ENCODE measurements at regions not wholly inside any gene's neighbourhood (a gene's known extent, or its start where the extent isn't known, plus 50 kb on each side); places are given as distances from the start of the nearest gene placed in this dataset.

GRCh38 chr15:97316362-97316761 lies 644.1 kb upstream of the ARRDC4 start (continued):
- TF ChIP-seq ZFP36 (IDR thresholded peaks at IDR 0.05; ENCODE audit: borderline replicate concordance, low read depth, low read length, partially characterized antibody) (no peak), HHEX (CRISPR knock-in tag; IDR thresholded peaks at IDR 0.05) (no peak), ATAD3A (CRISPR knock-in tag; IDR thresholded peaks at IDR 0.05) (no peak), HOXA5 (CRISPR knock-in tag; IDR thresholded peaks at IDR 0.05) (no peak), HNF1A (IDR thresholded peaks at IDR 0.05; ENCODE audit: low read depth) (no peak), HNF1A (CRISPR knock-in tag; IDR thresholded peaks at IDR 0.05; ENCODE audit: borderline replicate concordance) (no peak), ZMAT5 (CRISPR knock-in tag; IDR thresholded peaks at IDR 0.05; ENCODE audit: borderline replicate concordance, low read depth) (no peak), ZNF235 (CRISPR knock-in tag; IDR thresholded peaks at IDR 0.05; ENCODE audit: borderline replicate concordance) (no peak)

GRCh38 chr15:97317163-97317562 lies 643.3 kb upstream of the ARRDC4 start:
- Histone ChIP-seq H4K20me1 (ENCODE audit: insufficient read depth, low read length) (no peaks in the 10 kb centered on the region), H3K4me3 (replicated peaks in 1 of 3; ENCODE audit: insufficient read depth in 1 of 3, low read depth in 2 of 3, low read length in 3 of 3) (no peak overlapping the region), H3K27ac (ENCODE audit: extremely low read length, insufficient read depth, low read length) (no peak overlapping the region), H3K9me3 (ENCODE audit: low read length) (peaks cover 58% of the 10 kb centered on the region), H3K79me2 (ENCODE audit: insufficient read depth, low read length) (no peaks in the 10 kb centered on the region), H3K9ac (ENCODE audit: insufficient read depth, low read depth, low read length) (no peak overlapping the region), H3K4me2 (ENCODE audit: low read depth, low read length) (no peak overlapping the region), H3K36me3 (replicated peaks in 1 of 2; ENCODE audit: control insufficient read depth in 1 of 2, insufficient read depth in 2 of 2, low read length in 2 of 2) (no peaks in the 10 kb centered on the region), H3K27me3 (ENCODE audit: control insufficient read depth in 1 of 2, insufficient read depth in 2 of 2, low read length in 2 of 2) (no peaks in the 10 kb centered on the region; a peak in 1 of 5 replicates), H3K4me1 (ENCODE audit: insufficient read depth, low read length) (no peaks in the 10 kb centered on the region), H2AFZ (ENCODE audit: low read length) (no peak overlapping the region)
- DNase-seq (ENCODE audit: low spot score) = no peak
- WGBS (ENCODE audit: low lambda C conversion rate) = 1% methylated on average over 3 of the region's 3 CpGs
- intact Hi-C loops (cut with micrococcal nuclease; ENCODE audit: unreplicated experiment) = no loop called here
- ChIA-PET POLR2A (no interaction called here), CTCF (ENCODE audit: low intra/inter-chr PET ratio, low total read pairs) (no interaction called here)
- in situ Hi-C loops (cut with HindIII; ENCODE audit: extremely low pct_ligation_motif_present, low pct_unique_long_range_greater_than_20kb) = no loop called here
- FAIRE-seq = no peak
- BruUV-seq (replicated peaks) = no TSS peak
- no peak for ATAC-seq
- TF ChIP-seq MAFK (conservative IDR thresholded peaks at IDR 0.05 in 1 of 2, IDR thresholded peaks at IDR 0.05 in 1 of 2; ENCODE audit: low read length in 2 of 2) (peak; percentile 59 to 88; a peak in 3 of 4 replicates), MAFF (IDR thresholded peaks at IDR 0.05; ENCODE audit: low read depth, low read length) (peak; percentile 65; the same call in 1 of the 2 replicates), ZNF263 (CRISPR knock-in tag; IDR thresholded peaks at IDR 0.05) (no peak)

Data from HepG2 (cell line).